Fibroblast of lung (primary cell): ENCODE measurements at regions not wholly inside any gene's neighbourhood (a gene's known extent, or its start where the extent isn't known, plus 50 kb on each side); places are given as distances from the start of the nearest gene placed in this dataset.

Source experiments
- CTCF ChIP-seq, 2 donors: IDR thresholded peaks in 1 of 2; conservative IDR thresholded peaks in 1 of 2; 1 replicate in 1 of 2; 2 replicates in 1 of 2; pipeline ENCODE4 v1.5.1; 2011 to 2012; ENCODE audit warnings: low read length in 2 of 2, control low read depth in 1 of 2, inconsistent platforms in 1 of 2, low read depth in 1 of 2, mild to moderate bottlenecking in 1 of 2
- EZH2 ChIP-seq: IDR thresholded peaks from 2 replicates; pipeline ENCODE4 v1.5.1; 2012; ENCODE audit warnings: low read length, control low read depth, mild to moderate bottlenecking; ENCODE audit errors: missing control alignments

GRCh38 chr13:73730014-73730413 lies 404.2 kb downstream of the KLF12 start:
- TF ChIP-seq CTCF (conservative IDR thresholded peaks at IDR 0.05 in 1 of 2, IDR thresholded peaks at IDR 0.05 in 1 of 2; ENCODE audit: low read depth in 1 of 2, low read length in 2 of 2) (no peak), EZH2 (no peak)
